ENCODE measurements at regions not wholly inside any gene's neighbourhood (a gene's known extent, or its start where the extent isn't known, plus 50 kb on each side); places are given as distances from the start of the nearest gene placed in this dataset.

DNA sequence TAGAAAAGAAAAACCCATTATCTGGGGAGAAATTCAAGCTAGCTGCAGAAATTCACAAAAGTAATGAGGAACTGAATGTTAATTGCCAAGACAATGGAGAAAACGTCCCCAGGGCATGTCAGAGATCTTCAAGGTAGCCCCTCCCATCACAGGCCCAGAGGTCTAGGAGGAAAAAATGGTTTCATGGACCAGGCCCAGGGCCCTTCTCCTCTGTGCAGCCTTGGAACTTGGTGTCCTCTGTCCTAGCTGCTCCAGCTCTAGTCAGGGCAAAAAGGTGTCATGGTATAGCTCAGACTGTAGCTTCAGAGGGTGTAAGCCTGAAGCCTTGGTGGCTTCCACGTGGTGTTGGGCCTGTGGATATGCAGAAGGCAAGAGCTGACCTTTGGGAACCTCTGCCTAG is 411.8 kb downstream of the ADRA2A start:
- no peak for TF ChIP-seq CTCF (IDR thresholded peaks at IDR 0.05; ENCODE audit: low read depth, low read length)
- no peak overlapping the region for H3K4me3 ChIP-seq (ENCODE audit: low read depth, low read length)

DNA sequence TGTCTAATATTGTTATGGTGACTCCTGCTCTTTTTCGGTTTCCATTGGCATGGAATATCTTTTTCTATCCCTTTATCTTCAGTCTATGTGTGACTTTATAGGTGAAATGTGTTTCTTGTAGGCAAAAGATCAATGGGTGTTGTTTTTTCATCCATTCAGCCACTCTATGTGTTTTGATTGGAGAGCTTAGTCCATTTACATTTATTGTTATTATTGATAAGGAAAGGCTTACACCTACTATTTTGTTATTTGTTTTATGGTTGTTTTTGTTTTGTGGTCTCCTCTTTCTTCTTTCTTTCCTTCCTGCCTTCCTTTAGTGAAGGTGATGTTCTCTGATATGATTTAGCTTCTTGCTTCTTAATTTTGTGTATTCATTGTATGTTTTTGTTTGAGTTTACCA is 414.3 kb downstream of the ADRA2A start:
- TF ChIP-seq CTCF (IDR thresholded peaks at IDR 0.05; ENCODE audit: low read depth, low read length), result no peak
- no peak overlapping the region for H3K4me3 ChIP-seq (ENCODE audit: low read depth, low read length)

- H3K4me3 ChIP-seq (ENCODE audit: low read depth, low read length), result no peak overlapping the region
- TF ChIP-seq CTCF (IDR thresholded peaks at IDR 0.05; ENCODE audit: low read depth, low read length), result no peak
These were observed 416.3 kb downstream of the ADRA2A start for GRCh38 chr10:111493024-111493625.

DNA sequence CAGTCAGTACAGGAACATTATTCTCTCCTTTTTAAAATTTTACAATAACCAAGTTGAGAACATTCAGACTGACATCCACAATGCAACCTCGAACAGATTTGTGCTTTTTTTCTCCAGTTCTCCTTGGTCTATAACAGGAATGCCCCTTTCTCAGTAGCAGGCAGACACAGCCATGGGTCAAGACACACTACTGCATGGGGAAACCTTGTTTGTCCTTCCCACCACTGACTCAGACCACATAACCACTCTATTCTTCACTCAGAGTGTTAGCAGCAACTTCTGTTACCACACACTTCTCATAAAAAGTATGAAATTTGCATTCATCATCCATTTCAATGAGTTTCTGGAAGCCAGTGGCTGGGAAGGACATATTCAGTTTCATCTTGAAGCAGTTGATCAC is 421.7 kb downstream of the ADRA2A start:
- no peak for TF ChIP-seq CTCF (IDR thresholded peaks at IDR 0.05; ENCODE audit: low read depth, low read length)

DNA sequence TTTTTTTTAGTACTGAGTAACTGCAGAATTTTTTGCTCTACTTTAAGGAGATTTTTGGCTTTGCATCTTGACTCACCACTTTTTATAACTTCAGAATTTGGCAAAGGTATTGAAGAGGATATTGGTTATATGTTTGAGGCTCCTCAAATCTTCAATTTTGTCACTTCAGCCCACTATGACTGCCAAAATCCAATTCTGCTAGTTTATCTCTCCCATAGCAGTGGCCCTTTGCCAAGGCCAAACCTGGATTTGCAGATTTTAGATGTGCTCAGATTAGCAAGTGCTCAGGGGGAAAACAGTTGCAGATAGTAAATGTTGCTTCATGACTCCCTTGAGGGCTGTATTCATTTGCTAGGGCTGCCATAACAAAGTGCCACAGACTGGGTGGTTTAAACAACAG is 427.5 kb downstream of the ADRA2A start:
- no peak for TF ChIP-seq CTCF (IDR thresholded peaks at IDR 0.05; ENCODE audit: low read depth, low read length)
- H3K4me3 ChIP-seq (ENCODE audit: low read depth, low read length), result no peak overlapping the region

More for the DNA sequence above, 421.7 kb downstream of the ADRA2A start:
- no peak overlapping the region for H3K4me3 ChIP-seq (ENCODE audit: low read depth, low read length)

- no peak for TF ChIP-seq CTCF (IDR thresholded peaks at IDR 0.05; ENCODE audit: low read depth, low read length)
- H3K4me3 ChIP-seq (ENCODE audit: low read depth, low read length), result no peak overlapping the region
These were observed 429.6 kb downstream of the ADRA2A start for GRCh38 chr10:111506266-111507034.

GRCh38 chr10:111511751-111512150 is 434.9 kb downstream of the ADRA2A start:
- no peak overlapping the region for H3K4me3 ChIP-seq (ENCODE audit: low read depth, low read length)
- no peak for TF ChIP-seq CTCF (IDR thresholded peaks at IDR 0.05; ENCODE audit: low read depth, low read length)

Measured in WI38 (cell line).